ENCODE measurements at regions not wholly inside any gene's neighbourhood (a gene's known extent, or its start where the extent isn't known, plus 50 kb on each side); places are given as distances from the start of the nearest gene placed in this dataset.
"Not testable (repeated sequence)": the region's sequence is repeated elsewhere in the genome, so short reads cannot be mapped to it uniquely, and the experiment has no call there.

- not testable (repeated sequence) for DNase-seq (ENCODE audit: low read depth in 4 of 4, low spot score in 2 of 4)
Measured at GRCh38 chr5:62238584-62238983, 67.4 kb upstream of the KIF2A start.

DNA sequence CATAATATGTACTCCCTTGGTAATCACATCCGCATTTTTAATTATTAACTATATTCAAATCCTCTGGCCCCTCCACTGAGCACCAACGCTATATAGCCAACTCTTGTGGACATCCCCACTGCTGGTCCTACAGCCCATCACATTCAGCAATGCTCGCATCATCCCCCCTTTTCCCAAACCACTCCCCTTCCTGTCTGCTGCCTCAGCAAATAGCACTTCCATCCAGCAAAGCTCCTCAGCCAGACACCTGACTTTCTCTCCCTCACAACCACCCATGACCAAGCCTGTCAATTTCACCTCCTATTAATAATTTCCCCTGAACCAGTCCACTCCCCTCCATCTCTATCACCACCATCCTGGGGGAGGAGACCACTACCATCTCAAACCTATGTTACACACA is 65.5 kb upstream of the KIF2A start:
- not testable (repeated sequence) for DNase-seq (ENCODE audit: low read depth in 4 of 4, low spot score in 2 of 4)

- DNase-seq (ENCODE audit: low read depth in 4 of 4, low spot score in 2 of 4): not testable (repeated sequence)
Measured at GRCh38 chr5:62242000-62242399, 64.0 kb upstream of the KIF2A start.

- not testable (repeated sequence) for DNase-seq (ENCODE audit: low read depth in 4 of 4, low spot score in 2 of 4)
Measured at GRCh38 chr5:62243046-62243445, 63.0 kb upstream of the KIF2A start.

DNA sequence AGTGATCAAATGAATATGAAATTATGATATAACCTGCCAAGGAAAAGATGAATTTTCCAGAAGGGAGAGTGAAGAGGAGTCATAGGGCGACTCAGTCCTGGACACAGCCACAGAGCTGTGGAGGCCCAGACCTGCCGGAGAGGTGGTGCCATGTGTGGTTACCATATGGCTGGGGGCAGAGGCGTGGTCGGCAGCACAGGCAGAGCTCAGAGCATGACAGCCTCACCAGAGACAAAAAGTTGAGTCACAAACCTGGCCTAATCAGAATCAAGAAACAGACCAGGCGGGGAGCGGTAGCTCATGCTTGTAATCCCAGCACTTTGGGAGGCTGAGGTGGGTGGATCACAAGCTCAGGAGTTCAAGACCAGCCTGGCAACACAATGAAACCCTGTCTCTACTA is 57.8 kb upstream of the KIF2A start:
- DNase-seq (ENCODE audit: low read depth in 4 of 4, low spot score in 2 of 4): not testable (repeated sequence)

- not testable (repeated sequence) for DNase-seq (ENCODE audit: low read depth in 4 of 4, low spot score in 2 of 4)
Measured at GRCh38 chr5:62250085-62250484, 55.9 kb upstream of the KIF2A start.

GRCh38 chr5:62250919-62251318 is 55.1 kb upstream of the KIF2A start:
- DNase-seq (ENCODE audit: low read depth in 4 of 4, low spot score in 2 of 4): not testable (repeated sequence)

DNA sequence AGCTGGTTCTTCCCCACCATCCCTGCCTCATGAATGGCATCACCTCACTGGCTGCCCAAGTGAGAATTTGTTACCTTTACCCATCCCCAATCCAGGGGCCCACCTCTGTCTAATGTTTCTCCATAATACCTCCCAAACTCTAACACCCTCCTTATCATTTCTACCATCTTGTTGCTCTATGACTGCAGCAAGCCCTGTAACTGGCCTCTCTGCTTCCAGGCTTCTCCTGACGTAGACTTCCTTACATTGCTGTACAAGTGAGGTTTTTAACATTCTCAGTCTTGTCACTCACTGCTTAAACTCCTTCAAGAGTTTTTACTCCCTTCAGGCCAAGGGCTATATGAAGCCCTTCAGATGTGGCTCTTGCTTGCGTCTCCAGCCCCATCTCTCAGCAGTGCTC is 53.5 kb upstream of the KIF2A start:
- DNase-seq (ENCODE audit: low read depth in 4 of 4, low spot score in 2 of 4): not testable (repeated sequence)

GRCh38 chr5:62255551-62255950 is 50.5 kb upstream of the KIF2A start:
- DNase-seq (ENCODE audit: low read depth in 4 of 4, low spot score in 2 of 4): not testable (repeated sequence)

DNA sequence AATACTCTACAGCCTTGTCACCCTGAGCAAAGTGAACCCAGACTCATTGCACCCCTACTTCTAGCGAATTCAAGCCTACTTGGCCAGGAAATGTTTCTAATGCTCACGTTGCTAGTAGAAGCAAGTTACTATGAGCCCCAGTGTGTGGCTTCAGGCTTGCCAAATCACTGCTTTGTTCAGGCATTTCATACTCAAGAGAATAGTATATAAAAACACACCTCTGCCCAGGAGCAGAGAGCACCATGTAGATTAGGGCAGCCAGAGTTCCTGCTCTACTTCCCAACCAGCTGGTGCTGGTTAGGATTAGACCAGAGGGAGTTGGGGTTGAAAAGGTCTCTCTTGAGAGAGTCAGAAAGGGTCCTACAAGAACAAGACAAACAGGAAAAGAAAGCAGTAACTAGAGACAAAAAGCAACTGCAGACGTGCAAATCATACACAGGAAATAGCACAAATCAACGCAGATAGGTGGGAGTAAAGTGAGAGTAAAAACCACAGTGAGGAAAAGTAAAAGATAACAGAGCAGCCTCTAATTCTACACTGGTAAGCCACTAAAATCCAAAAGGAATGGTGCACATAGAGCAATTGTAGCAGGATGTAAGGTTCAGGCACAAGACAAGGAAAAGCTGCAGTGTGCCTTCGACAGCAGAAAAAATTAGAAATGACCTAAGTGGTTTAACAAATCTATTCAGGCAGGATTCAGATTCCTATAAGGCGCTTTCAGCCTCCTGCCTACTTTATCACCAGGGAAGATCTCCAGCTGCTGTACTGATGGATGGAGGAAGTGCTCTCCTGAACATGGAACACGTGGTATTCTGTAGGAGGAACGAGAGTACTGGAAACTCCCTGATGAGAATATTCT is 49.6 kb upstream of the KIF2A start:
- peak in 2 of 4 donors; percentile 7 to 37 for DNase-seq (ENCODE audit: low read depth in 4 of 4, low spot score in 2 of 4)
